ENCODE measurements at regions not wholly inside any gene's neighbourhood (a gene's known extent, or its start where the extent isn't known, plus 50 kb on each side); places are given as distances from the start of the nearest gene placed in this dataset.

GRCh38 chr1:4375812-4376211 lies 278.6 kb upstream of the AJAP1 start:
- TF ChIP-seq CTCF (IDR thresholded peaks at IDR 0.05) (no peak), POLR2A (IDR thresholded peaks at IDR 0.05) (no peak), POLR2AphosphoS5 (IDR thresholded peaks at IDR 0.05) (no peak), EP300 (IDR thresholded peaks at IDR 0.05) (no peak)
